Peyer's patch (tissue), 4 donors: ENCODE measurements at regions not wholly inside any gene's neighbourhood (a gene's known extent, or its start where the extent isn't known, plus 50 kb on each side); places are given as distances from the start of the nearest gene placed in this dataset.

Experiments used
- POLR2A ChIP-seq, 2 donors: fragments of 450-650 bp; IDR thresholded peaks; one replicate each; pipeline ENCODE4 v1.5.1; 2017; ENCODE audit warnings: antibody characterized with exemption in 2 of 2, mild to moderate bottlenecking in 2 of 2, moderate library complexity in 2 of 2
- TF ChIP-seq, protein P1 (sequence below), 6 experiments: fragments of 450-650 bp in 4 of 6; fragments of 200-600 bp in 2 of 6; sonication (generic) in 1 of 6; IDR thresholded peaks; one replicate each; pipeline ENCODE4 v1.5.1; 2017 to 2019; ENCODE audit warnings: antibody characterized with exemption in 6 of 6, mild to moderate bottlenecking in 3 of 6, moderate library complexity in 1 of 6

DNA sequence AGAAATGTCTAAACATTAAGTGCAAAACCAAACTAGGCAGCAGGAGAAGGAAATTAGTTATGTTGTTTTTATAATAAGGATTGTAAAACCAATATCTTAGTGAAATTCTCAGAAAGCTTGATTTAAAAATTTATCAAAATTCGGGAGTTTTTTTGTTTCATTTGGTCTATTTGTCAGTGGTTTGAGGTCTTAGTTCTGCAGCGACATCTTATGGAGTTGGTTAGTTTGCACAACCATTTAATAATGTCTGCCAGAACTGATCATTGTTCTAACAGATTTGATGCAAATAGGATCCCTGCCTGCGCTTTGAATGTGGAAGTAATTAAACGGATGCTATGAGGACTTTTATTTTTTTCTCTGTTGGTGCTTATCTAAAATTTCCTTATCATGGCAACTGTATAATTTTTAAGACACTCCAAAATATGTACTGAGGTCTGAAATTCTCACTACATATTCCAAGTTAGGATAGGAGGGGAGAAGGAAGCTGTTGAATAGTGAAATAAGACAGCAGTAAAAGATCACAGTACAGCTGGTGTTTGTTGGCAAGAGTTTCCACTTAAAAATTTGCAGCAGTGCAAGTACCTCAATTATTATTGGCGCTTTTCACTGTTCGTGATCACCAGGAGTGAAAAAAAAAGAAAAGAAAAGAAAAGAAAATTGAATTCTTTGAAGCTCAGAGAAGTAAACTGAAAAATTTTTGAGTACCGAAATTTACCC, 2521.4 kb downstream of the ARAP2 start:
- TF ChIP-seq, protein P1, sequence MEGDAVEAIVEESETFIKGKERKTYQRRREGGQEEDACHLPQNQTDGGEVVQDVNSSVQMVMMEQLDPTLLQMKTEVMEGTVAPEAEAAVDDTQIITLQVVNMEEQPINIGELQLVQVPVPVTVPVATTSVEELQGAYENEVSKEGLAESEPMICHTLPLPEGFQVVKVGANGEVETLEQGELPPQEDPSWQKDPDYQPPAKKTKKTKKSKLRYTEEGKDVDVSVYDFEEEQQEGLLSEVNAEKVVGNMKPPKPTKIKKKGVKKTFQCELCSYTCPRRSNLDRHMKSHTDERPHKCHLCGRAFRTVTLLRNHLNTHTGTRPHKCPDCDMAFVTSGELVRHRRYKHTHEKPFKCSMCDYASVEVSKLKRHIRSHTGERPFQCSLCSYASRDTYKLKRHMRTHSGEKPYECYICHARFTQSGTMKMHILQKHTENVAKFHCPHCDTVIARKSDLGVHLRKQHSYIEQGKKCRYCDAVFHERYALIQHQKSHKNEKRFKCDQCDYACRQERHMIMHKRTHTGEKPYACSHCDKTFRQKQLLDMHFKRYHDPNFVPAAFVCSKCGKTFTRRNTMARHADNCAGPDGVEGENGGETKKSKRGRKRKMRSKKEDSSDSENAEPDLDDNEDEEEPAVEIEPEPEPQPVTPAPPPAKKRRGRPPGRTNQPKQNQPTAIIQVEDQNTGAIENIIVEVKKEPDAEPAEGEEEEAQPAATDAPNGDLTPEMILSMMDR (IDR thresholded peaks at IDR 0.05), result no peak
- no peak for TF ChIP-seq POLR2A (IDR thresholded peaks at IDR 0.05)
